Stimulated activated CD8-positive, alpha-beta memory T cell treated with anti-CD3 and anti-CD28 coated beads, Interleukin-7, amount 100 ng/mL, for 24 hours (primary cell): ENCODE measurements at regions not wholly inside any gene's neighbourhood (a gene's known extent, or its start where the extent isn't known, plus 50 kb on each side); places are given as distances from the start of the nearest gene placed in this dataset.
"Not testable (repeated sequence)": the region's sequence is repeated elsewhere in the genome, so short reads cannot be mapped to it uniquely, and the experiment has no call there.

Source experiments
- DNase-seq: peaks from one replicate; pipeline ENCODE4 v3.0.0-alpha.2; 2020; ENCODE audit warnings: low read depth

DNA sequence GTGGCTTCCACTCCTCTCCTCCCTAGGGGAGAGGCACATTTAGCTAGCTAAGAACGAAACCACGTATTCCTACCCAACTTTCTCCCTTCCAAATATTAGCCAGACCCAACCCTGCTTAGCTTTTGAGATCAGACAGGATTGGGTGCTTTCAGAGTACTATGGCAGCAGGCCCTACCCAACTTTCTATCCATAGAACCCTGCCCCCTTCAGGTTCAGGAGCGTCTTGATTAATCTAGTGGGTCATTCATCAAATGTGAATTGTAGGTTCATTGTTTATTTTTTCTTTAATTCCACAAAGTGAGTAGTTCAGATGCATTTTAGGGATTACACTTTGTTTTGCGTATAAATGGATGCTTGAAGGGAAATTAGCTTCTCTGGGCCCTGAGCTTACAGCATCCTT lies 188.3 kb downstream of the MIB1 start:
- DNase-seq = no peak

- DNase-seq = no peak
Measured at GRCh38 chr18:21930177-21930576, 189.6 kb downstream of the MIB1 start.

DNA sequence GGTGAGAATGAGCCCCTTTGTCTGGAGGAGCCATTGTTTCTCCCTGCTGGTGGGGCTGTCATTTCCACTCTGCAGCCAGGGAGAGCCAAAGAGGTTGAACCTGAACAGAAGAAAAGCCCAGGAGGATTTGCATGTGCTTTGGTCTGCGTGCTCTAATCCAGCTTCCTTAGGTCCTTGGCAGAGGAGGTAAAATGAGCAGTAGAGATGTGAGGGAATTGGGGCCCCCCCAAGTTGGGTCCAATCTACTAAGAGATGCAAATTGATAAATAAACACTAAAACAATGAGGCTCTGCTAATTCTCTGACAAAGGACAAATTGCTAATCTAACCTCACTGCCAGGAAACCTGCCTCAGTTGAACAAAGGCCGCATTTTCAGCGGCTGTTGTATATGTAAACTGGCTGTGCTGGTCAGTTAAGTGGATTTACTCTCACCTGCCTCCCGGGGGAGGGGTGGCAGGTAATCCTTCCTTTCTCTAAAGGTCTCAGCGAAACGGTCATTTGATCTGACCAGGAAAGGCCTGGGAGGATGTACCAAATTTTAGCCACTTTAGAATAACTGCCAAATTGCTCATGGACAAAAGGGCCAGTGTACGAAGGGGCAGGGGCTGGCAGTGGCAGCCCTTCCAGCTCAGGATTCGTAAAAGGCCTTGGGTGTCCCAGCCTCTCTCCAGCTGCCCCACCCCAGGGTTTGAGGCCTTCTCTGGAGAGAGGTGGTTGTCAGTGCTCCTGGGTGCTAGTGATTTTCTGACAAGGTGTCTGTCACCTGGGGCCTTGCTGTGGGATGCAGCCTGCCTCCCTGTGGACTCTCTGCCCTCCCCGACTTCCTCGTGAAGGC lies 193.6 kb downstream of the MIB1 start:
- DNase-seq = no peak

GRCh38 chr18:21934766-21935015 lies 194.1 kb downstream of the MIB1 start:
- no peak for DNase-seq

DNA sequence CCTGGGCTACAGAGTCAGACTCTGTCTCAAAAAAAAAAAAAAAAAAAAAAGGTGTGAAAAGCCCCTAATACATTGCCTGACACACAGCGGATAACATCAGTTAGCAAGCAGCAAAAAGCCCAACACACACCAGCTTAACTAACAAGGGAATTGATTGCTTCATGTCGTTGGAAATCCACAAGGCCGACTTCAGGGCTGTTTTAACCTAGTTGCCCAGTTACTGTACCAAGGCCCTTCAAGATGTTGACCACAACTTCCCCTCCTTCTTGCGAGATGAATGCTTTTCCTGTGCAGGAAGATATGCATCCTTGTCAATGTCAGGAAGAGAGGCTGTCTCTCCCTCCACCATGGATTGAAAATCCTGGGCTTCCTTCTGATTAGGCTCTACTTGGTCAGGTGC lies 202.9 kb downstream of the MIB1 start:
- DNase-seq = no peak

- no peak for DNase-seq
Measured at GRCh38 chr18:21949326-21950015, 208.9 kb downstream of the MIB1 start.

DNA sequence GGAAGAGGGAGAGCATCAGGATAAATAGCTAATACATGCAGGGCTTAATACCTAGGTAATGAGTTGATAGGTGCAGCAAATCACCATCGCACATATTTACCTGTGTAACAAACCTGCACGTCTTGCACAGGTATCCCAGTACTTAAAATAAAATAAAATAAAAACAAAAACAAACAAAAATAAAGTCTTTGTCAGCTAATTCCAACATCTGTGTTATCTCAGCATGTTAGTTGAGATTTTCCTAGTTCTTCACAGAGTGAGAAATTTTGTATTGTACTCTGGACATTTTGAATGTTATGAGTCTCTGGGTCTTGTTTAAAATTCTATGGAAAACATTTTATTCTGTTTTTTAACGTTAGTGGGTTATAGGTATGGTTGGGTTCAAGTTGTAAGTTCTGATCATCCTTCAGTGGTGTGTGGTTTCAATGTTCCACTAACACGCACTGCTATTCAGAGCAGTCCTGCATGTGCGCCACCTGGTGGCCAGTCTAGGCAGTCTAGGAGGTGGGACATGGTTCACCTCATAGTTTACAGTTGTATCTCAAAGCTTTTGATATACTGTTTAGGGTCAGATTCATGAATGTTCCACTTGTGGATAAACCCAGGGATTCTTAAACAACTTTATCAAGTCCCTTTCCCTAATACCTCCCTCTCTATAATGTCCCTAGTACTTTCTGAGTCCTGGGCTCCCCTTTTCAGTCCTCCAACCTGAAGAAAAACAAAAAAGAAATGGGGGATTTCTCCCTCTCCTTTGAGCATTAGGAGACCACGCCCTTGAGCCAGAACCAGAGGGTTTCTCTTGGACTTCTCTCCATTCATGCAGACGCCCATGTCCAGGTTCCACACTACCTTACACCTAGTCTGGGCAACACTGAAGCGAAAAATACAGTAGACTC lies 213.4 kb upstream of the GATA6 start:
- DNase-seq = peak; percentile 73

DNA sequence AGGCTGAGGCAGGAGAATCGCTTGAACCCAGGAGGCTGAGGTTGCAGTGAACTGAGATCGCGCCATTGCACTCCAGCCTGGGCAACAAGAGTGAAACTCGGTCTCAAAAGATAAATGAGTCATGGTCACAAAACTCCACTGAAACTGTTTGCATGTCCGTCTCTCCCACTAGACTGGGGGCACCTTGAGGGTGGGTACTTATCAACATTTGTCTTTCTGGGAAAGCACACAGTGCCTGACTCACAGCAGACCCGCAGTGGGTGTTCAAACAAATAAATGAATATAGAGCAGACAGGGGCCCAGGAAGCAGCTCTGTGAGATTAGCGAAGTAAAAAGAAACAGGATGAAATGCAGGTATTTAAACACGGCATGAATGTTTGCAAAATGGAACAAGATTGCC lies 211.1 kb upstream of the GATA6 start:
- DNase-seq = no peak

DNA sequence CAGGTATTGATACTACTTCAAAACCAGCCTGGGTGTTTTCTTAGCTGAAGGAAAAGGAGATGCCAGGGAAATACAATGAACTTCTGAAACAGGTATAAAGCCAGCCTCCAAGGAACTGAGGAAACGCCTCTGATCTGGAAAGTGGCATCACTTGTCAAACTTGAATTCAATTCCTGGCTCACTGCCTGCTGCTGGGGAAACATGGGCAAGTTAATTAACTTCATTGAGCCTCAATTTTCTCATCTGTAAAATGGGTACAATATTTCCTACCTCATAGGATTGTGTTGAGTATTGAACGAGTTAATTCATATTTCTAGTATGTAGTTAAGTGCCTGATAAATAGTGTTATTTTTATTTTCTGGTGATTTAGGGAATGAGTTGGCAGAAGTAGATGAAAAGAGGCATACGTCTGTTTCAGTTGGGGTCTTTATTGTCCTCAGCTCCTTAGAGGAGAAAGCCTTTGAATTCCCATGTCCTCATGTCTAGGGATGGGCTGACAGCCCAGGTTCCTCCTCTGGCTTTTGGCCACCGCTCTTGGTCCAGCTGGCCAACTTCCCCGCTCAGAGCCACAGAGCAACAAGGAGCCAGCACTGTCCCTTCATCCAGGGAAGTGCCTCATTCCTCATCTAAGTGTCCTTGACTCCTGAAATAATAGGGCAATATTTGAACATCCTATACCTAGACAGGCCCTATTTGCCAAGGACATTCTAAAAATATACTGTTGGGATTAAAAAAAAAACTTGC lies 210.5 kb upstream of the GATA6 start:
- no peak for DNase-seq

DNA sequence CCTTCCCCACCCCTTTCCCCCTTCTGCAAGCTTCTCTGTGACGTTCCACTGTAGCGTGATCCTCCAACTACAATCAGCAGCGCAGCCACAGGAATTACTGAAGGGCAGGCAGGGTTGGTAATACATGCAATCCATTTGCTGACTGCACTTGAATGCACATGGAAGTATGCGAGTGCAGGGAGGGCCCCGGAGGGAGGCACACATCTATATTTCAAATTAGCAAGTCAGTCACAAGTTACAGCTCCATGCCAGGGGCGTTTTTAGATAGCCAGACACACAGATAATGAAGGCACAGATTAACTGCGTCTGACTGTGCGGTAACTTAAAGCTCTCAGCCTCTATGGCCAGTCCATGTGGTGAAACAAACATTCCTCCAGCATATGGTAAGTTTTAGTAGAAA lies 209.2 kb upstream of the GATA6 start:
- no peak for DNase-seq

GRCh38 chr18:21963336-21963735 lies 206.1 kb upstream of the GATA6 start:
- DNase-seq = no peak

DNA sequence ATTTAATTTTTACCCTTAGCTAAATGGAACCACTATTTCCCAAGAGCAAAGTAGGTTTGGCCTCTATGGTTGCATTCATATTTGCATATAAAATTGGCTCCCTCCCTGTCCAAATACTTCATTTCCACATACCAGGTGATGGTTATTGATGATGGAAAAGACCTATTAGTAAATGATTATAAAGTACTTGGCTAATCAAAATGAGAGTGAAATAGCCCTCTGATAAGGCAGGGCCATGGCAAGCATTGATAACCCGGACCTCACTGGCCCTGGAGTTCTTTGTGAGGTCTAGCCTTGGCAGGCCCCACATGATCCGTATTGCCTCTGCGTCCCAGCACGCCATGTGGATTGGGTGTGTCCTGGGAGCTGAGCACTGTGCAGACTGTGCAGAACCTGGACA lies 201.1 kb upstream of the GATA6 start:
- DNase-seq = no peak

DNA sequence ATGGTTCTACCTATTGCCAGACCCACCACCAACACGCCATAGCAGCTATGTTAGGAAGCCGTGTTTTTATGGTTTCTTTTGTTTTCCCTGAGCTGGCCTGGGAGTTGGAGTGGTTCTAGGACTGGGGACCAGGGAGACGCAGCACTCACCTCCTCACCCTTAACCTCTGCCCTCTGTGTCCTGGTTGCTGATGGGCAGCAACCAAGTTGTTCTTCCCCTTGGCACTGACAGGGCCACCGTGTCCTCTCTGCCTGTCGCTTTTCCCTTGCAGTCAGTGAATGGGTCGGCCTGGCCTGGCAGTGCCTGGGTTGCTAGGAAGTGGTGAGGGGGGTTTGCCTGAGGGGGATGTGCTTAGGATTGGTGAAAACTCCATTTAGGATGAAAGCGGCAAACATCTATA lies 197.1 kb upstream of the GATA6 start:
- DNase-seq = no peak

DNA sequence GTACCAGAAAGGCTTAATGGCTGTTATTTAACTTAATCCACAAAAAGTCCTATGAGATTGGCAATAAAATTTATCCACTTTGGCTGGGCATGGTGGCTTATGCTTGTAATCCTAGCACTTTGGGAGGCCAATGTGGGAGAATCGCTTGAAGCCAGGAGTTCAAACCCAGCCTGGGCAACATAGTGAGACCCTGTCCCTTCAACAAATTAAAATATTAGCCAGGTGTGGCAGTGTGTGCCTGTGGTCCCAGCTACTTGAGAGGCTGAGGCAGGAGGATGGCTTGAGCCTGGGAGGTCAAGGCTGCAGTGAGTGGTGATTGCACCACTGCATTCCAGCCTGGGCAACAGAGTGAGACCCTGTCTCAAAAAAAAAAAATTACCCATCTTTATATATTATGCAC lies 193.4 kb upstream of the GATA6 start:
- not testable (repeated sequence) for DNase-seq

- no peak for DNase-seq
Measured at GRCh38 chr18:21978546-21979170, 190.7 kb upstream of the GATA6 start.

DNA sequence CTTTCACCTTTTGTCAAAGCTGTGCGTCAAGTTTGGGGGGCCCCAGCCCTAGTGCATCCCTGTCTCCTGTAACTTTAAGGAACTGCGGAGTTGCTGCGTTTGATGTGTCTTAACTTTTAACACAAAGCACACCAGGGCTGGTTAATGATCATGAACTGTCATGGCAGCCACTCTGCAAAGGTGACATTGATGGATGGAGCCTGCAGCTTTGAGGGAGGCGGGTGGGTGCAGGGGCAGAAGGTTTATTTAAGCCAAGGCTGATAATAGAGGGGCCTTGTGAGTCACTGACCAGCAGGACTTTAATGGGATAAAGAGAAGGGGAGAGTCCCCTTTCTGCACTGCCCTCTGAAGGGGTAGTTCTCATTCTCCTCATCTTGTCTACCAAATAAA lies 190.2 kb upstream of the GATA6 start:
- DNase-seq = no peak

GRCh38 chr18:21979759-21980158 lies 189.6 kb upstream of the GATA6 start:
- no peak for DNase-seq

DNA sequence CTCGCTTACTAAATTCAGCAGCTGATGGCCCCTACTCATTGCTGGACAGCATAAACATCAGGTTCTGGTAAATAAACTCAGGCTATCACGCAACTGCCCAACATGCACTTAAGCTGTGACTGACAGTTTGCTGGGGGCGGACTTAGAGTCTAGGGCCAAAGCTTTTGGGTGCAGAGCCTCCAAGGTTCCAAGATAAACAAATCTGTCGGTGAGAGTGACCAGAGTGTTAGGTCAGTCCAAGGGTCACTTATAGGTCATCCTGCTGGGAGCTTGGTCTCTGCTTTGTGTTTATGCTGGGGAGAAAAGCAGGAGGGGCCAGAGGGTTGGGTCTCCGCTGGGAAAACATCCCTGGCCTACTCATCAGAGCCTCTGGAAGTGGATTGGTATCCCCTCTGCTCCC lies 188.6 kb upstream of the GATA6 start:
- DNase-seq = no peak

DNA sequence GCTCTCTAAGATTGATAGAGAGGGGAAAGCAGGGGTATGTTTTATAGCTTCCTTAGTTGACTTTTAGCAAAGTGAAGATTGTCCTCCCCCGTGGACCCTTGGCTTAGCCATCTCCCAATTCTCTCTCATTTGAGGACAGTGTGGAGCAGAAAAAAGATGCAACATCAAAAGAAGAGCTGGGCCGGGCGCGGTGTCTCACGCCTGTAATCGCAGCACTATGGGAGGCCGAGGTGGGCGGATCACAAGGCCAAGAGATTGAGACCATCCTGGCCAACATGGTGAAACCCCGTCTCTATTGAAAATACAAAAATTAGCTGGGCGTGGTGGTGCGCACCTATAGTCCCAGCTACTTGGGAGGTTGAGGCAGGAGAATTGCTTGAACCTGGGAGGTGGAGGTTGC lies 187.9 kb upstream of the GATA6 start:
- DNase-seq = not testable (repeated sequence)

GRCh38 chr18:21991081-21991534 lies 178.3 kb upstream of the GATA6 start:
- DNase-seq = no peak

- DNase-seq = no peak
Measured at GRCh38 chr18:21991886-21992285, 177.5 kb upstream of the GATA6 start.

GRCh38 chr18:21996351-21996826 lies 173.0 kb upstream of the GATA6 start:
- DNase-seq = no peak
